HTR-8/SVneo (cell line): ENCODE measurements at regions not wholly inside any gene's neighbourhood (a gene's known extent, or its start where the extent isn't known, plus 50 kb on each side); places are given as distances from the start of the nearest gene placed in this dataset.
"Not testable (repeated sequence)": the region's sequence is repeated elsewhere in the genome, so short reads cannot be mapped to it uniquely, and the experiment has no call there.

ENCODE experiments used
- DNase-seq: peaks from one replicate; pipeline ENCODE4 v3.0.0; 2011; ENCODE audit warnings: low spot score, mixed read lengths; ENCODE audit not compliant: insufficient read length
- FAIRE-seq: peaks from 2 replicates; lab custom pipeline; 2011; peaks lifted over from hg19 to GRCh38; lab: Jason Lieb, UNC

DNA sequence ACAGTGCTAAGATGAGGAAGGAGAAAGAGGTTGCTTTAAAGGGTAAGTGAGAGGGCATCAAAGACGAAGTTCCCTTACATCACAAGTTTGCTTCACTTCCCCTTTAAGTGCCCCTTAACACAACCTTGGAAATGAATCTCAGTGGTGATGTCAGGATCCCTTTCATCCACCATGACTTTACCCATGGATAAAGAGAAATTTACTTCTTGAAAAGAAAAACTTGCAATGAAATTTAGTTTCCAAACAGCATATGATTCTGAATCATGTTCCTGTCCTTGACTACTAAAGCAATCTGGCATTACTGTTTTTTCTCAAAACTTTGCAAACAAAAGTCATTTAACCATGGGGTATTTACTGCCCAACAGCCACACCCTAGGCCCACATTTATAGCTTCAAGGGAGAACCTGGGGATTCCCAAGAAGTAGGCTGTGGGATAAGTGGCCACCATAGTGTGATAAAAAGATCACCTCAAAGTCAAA, 135.9 kb downstream of the ITGB8 start:
- DNase-seq (no peak), FAIRE-seq (no peak)

DNA sequence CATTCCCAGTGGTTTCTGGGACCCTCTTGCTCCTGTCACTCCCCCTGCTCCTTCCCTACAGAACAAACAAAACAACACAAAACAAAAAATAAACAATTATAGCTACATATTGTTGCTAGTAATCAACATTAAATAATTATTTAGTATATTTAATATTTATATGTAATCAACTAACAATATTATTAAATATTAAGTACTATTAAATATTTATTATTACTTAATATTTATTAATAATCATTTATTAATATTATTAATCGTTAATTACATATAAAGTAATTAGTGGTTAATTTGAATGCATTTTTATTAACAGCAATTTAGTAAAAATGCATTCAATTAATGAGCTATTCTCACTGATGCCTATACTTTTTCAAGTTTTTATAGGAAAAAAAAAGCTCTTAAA, 139.4 kb downstream of the ITGB8 start:
- DNase-seq, result no peak
- FAIRE-seq, result no peak

DNA sequence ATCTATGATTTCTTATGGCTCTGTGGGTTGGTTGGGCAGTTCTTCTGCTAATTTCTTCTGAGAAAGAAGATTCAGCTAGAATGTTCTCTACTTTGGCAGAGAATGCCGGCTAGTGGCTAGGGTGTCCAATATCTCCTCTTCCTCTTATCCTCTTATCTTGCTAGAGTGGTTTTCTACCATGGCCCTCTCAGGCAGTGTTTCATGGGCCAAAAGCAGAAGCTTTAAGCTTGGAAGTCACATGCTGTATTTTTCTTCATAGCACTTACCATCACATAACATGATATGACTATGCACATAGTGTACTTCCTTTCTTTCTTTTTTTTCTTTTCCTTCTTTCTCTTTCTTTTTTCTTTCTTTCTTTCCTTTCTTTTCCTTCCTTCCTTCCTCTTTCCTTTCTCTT, 140.0 kb downstream of the ITGB8 start:
- no peak for FAIRE-seq
- DNase-seq, result no peak

DNA sequence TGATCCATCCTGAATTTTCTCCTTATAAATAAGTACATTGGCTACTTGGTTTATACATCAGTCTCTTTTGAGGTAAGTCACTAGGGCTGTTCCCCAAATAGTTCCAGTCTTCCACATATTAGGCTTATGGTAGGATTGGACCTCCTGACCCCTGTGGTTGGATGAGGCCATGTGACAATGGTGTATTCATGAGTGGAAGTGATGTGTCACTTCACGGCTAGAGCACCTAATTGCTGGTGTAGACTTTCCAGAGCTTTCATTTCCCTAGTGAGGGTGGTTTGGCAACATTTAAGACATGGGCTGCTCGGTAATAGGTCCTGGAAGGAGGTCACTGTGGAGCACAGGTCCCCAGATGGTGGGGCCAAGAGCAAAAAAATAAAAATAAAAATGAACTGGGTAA, 141.2 kb upstream of the ABCB5 start:
- FAIRE-seq (no peak), DNase-seq (no peak)

DNA sequence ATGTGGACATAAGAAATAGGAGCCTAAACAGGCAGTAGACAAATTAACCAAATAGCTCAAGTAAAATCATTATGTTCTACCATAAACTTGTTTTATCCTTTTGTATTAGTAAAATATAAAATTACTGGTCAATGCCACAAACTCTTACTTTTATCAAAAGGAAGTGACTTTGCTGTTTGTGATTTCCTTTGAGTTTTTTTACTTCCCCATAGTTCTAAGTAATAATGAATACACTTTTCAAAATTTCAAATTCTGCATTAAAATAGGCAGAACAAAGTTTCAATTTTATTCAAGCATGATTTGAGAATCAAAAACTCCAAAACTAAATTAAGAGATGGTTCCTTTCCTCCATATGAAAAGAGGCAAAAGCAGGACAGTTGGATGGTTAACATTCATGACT, 139.7 kb upstream of the ABCB5 start:
- DNase-seq (no peak), FAIRE-seq (no peak)

DNA sequence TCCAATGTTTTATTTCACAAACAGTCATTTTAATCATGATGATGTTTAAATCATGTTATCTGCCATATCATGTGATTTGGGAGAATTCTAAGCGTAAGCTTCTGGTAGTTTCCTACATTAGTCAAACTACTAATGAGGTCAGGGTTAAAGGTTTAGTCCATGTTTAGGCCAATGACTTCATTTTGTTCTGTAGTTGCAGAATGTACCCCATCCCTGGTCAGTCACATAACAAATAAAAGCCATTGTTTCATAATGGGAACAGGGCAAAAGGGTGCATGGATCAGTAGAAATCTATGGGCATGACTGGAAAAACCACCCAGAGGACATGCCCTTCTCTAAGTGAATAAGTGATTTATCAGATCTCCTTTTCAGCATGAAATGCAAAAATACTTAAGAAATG, 138.4 kb upstream of the ABCB5 start:
- FAIRE-seq, result no peak
- no peak for DNase-seq

DNA sequence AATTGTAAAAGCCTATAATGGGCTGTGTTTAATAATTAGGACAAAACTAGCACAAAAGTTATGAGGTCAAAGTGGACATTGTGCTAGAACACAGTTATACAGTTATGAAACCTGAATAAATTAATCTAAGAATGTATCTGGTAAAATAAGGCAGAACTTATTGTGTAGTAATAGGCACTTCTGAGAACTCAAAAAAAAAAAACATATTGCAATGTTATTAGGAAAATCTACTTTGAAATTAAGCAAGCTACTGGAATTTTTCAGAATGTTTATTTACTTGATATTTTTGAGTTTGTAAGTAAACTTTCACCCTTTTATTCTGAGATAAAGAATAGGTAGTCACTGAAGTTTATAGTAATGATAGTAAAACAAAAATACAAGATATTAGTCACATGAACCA, 135.8 kb upstream of the ABCB5 start:
- no peak for FAIRE-seq

DNA sequence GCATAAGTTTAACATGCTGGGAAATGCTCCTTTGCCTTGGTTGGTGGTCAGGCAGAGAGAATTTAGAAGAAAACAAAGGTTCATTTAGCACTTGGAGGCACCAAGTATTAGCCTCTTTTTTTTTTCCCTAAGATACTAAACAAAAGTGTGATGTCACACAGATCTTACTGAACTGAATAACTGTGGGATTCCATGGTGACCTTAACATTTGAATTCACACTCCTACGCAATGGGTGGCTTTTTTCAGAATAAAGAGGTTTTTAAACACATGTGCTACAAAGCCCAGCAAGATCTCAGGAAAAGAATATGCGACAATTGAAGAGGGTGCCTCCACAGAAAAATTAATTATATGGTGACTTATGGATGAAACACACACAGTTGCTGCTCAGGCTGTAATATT, 133.4 kb upstream of the ABCB5 start:
- DNase-seq (no peak), FAIRE-seq (no peak)

More for the DNA sequence above, 135.8 kb upstream of the ABCB5 start:
- no peak for DNase-seq

DNA sequence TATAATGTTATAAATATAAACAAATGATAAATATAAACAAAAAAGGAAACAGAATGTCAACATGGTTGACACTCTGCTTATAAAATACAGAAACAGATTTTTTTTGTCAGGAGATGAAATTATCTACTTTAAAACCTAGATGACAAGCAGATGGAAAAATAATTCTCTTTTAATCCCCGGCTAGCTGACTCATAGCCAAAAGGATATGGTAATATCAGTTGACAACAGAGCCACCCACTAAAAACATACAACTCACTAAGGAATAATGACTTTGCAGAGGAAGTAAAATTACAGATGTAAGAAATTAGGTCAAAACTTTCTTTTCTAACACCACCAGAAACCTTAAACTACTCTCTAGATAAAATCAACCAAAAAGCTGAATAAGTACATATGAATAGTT, 131.1 kb upstream of the ABCB5 start:
- DNase-seq, result no peak
- FAIRE-seq, result no peak

DNA sequence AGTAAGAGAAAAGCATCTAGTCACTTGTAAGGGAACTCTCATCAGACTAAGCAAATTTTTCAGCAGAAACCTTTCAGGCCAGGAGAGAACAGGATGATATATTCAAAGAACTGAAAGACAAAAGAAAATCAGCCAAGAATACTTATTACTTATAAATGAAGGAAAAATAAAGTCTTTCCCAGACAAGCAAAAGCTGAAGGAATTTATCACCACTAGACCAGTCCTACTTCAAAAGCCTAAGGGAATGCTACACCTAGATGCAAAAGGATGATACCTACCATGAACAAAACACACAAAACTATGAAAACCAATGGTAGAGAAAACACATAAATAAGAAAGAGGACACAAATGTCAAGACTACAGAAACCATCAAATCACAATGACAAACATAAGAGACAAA, 126.6 kb upstream of the ABCB5 start:
- FAIRE-seq (no peak), DNase-seq (no peak)

DNA sequence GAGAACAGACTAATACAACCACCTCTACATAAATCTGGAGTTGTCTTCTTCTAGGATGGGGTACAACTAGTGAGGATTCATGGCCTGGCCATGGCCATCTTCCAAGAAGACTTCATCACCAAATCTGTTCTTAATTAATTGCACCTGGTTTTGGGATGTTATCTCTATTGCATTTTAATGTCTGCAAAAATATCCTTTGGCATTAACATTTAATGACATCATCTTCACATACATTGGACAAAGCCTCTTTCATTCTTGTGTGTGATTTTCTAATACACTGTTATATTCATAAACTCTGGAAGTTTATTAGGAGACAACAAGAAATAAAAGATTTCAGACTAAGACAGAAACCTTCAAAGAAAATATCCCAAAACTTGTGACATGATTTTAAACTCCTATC, 124.2 kb upstream of the ABCB5 start:
- FAIRE-seq (no peak), DNase-seq (no peak)

DNA sequence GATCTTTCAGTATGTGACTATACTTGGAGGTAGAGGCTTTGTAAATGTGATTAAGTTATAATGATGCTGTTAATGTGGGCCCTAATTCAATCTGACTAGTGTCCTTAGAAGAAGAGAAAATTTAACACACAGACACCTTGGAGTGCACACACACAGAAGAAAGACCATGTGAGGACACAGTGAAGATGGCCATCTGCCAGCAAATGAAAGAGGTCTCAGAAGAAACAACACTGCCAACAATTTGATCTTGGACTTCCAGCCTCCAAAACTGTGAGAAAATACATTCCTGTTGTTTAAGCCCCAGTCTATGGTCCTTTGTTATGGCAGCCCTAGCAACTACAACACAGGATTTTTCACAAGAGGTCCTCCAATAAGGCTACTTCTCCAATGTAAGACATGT, 120.9 kb upstream of the ABCB5 start:
- DNase-seq, result no peak
- FAIRE-seq, result no peak

DNA sequence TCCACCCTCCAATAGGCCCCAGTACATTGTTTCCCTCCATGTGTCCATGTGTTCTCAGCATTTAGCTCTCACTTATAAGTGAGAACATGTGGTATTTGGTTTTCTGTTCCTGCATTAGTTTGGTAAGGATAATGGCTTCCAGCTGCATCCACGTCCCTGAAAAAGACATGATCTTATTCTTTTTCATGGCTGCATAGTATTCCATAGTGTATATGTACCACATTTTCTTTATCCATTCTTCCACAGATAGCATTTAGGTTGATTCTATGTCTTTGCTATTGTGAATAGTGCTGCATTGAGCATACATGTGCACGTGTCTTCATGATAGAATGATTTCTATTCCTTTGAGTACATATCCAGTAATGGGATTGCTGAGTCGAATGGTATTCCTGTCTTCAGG, 114.0 kb upstream of the ABCB5 start:
- FAIRE-seq, DNase-seq: not testable (repeated sequence)

DNA sequence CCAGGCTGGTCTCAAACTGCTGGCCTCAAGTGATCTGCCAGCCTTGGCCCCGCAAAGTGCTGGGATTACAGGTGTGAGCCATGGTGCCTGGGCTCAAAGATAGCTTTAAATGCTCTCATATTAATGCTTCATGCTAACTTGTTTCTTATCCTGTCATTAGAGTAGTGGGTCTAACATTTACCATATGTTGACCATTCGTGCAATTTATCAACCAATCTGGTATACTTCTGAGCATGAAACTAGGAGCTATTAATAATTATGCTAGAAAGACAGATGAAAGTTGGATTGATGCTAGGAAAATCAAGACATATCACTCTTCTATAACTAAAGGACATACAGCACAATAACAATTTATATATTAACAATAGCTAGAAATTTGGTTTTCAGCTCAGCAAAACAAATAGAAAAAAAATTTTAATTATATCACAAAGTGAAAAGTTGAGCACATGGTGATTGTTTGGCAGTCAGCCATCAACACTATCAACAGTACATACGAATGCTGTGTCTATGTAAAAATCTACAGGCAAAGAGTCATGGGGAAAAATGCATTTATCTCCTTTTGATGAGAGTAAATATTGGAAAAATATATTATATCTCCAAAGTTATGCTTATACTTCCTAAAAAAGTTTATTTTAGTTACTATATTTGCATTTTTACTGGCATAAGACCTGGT, 112.1 kb upstream of the ABCB5 start:
- FAIRE-seq (no peak), DNase-seq (no peak)

DNA sequence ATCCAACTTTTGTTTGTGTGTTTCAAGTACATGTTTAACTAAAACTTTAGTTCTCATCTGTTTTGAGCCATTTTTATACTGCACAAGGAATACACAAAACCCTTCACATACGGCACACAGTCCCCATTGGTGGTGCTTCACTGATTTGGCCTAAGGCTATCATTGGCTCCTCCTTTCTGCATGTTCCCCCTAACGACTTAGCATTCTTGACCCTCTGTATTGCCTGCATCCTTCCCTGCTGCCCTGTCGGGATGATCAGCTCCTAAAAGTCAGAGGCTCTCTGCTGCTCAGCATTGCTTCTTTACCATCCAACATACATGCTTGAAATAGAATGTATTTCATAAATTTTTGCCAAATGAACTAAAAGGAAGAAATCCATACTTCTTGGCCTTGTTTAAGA, 111.4 kb upstream of the ABCB5 start:
- FAIRE-seq (no peak), DNase-seq (no peak)

DNA sequence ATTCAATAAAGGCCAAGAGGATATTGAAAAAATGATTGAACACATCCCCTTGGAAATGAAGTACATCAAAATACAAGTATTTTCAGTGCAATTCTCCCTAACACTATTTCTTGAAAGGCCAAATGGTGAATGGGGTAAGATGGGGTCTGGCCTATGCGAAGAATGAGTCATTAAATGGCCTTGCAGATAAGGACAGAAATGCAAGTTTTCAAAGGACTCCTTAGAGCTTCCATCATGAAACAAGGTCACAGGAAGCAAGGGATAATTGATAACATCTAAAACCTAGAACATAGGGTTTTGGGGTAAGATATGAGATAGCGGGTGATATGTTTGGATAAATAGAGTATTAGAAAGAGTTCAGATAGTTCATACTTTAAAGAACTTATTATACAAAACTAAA, 109.3 kb upstream of the ABCB5 start:
- FAIRE-seq (no peak), DNase-seq (no peak)

DNA sequence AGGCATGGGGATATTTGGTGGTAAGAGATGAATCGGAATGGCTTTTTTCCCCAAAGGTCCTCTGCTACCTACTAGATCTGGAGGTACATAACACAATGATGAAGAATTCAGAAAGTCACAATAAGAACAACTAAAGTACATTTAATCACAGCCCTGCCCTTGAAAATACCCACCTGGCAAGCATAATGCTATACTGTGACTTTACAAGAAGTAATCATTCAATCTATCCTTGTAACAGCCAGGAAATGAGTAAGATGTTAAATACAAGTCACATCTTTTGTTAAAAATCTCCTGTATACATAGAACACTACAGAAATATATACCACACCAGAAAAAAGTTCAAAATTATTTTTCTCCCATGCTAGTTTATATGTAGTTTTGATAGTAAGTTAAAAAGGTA, 108.3 kb upstream of the ABCB5 start:
- FAIRE-seq (no peak), DNase-seq (no peak)

DNA sequence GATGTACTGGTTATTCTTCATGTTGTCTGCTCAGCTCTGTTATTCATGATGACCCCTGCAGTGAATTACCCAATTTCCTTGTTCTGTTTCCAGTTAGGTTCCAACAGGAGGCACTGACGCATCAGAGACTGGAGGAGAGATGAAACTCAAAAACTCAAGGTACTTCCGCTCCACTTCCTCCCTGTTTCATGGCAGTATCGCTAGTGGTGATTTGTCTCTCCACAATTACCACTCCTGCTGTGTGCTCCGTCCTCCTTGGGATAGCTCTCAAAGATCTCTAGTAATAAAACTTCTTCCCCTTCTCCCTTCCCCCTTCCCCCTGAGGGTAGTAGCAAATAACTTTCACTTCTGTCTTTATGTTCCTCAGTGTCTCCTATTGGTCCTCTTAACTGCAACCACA, 107.4 kb upstream of the ABCB5 start:
- DNase-seq (no peak), FAIRE-seq (no peak)

DNA sequence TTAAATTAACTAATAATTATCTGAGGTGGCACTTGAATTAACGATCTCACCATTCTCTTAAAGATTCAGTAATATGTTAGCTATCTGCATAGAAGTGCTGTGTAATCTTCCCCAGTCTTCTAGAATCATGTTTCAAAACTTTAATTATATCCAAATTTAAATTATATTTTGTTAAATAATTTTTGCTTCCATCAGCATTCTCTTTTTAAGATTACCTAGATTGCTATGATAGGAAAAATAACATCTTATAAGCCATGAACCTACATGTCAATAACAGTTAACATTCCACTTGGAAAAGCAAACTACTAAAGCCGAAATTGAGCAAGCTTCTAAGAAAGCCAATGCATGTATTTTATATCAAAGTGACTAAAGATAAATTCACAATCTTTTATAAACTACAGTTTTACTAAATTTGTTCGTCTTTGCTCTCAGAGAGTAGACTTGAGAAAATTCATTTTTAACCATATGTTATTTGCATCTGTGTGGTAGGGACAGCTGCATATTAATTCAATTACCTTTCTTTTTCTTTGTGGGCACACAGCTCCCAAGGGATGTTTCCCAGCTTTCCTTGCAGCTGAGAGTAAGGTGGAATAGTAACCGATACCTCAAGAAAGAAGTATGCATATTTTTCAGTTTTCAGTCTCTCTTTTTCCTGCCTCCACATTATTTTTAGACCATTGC, 105.4 kb upstream of the ABCB5 start:
- FAIRE-seq (no peak), DNase-seq (no peak)

DNA sequence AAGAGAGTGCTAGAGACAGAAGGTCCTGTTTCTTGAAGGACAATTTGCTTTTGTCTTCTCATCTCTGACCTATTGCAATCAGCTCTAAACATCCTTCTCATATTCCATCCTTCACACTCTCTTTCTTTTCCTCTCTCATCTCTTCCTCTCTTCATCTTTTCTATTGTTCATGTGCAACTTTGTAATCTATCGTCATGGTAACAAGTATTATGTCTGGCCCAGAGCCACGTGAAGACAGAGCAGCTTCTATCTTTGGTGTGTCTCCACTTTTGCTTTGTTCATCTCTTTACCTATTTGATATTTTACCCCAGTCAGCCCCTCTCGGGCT, 104.9 kb upstream of the ABCB5 start:
- DNase-seq (no peak), FAIRE-seq (no peak)

DNA sequence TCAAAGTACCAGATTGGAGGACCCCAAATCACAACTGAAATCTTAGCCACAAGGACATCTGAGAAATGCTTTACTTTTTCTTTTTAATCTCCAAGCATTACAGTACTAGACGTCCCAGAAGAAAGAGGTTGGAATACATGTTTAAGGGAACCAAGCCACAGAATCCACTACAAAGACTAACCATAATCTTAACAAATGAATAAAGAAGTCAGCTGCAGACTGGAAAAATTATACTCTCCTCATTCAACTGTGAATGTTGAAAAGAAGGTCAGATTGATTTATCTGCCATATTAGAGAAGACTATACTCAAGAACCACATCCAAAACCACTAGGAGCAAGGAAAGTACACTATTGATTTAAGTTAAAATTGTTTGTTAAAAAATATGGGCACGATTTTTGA, 102.1 kb upstream of the ABCB5 start:
- no peak for DNase-seq
- FAIRE-seq, result no peak

DNA sequence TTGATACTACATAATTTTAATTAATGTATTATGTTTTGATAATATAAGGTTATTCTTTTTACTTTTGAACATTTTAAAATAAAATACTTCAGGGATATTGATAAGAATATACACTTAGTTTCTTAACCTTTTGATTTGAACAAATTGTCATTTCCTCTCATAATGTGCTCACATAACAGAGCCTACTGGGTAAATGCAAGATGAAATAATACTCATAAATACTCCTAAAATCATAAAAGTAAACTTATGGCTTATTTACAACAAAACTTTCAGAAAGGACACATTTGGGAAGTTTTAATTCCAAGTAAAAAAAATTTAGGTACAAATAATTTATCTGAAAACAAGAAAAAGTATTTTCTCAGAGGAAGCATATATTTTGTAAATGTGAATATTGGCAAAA, 101.6 kb upstream of the ABCB5 start:
- FAIRE-seq (no peak), DNase-seq (no peak)
